SK-N-MC (cell line): ENCODE measurements at regions not wholly inside any gene's neighbourhood (a gene's known extent, or its start where the extent isn't known, plus 50 kb on each side); places are given as distances from the start of the nearest gene placed in this dataset.

ENCODE experiments used
- DNase-seq: peaks from one replicate; pipeline ENCODE4 v3.0.0-alpha.2; 2011; ENCODE audit warnings: low read depth, low spot score
- H3K27ac ChIP-seq: fragments of 200-600 bp; sonication (generic); 2 replicates; pipeline ENCODE4 v1.5.1; 2016; ENCODE audit warnings: mixed run types
- H3K36me3 ChIP-seq: fragments of 200-600 bp; sonication (generic); 2 replicates; pipeline ENCODE4 v1.6.1; 2017; ENCODE audit warnings: antibody characterized with exemption, low read length, mixed read lengths; ENCODE audit not compliant: insufficient read depth
- H3K4me3 ChIP-seq: fragments of 200-600 bp; sonication (generic); 2 replicates; pipeline ENCODE4 v1.5.1; 2016
- H3K9ac ChIP-seq: fragments of 200-600 bp; sonication (generic); 2 replicates; pipeline ENCODE4 v1.8.0; 2017; ENCODE audit warnings: mixed run types, mixed read lengths; ENCODE audit not compliant: insufficient read length
- H3K9me3 ChIP-seq: fragments of 200-600 bp; sonication (generic); 2 replicates; pipeline ENCODE4 v1.6.1; 2017; ENCODE audit warnings: low read depth, mild to moderate bottlenecking, antibody characterized with exemption, low read length, moderate library complexity, mixed read lengths
- EZH2 ChIP-seq: fragments of 200-600 bp; sonication (generic); IDR thresholded peaks from one replicate; pipeline ENCODE4 v1.6.1; 2017; ENCODE audit warnings: antibody characterized with exemption
- FOXP2 ChIP-seq: optimal IDR thresholded peaks from 2 replicates; pipeline ENCODE3; 2011; ENCODE audit warnings: mild to moderate bottlenecking, moderate library complexity; ENCODE audit not compliant: insufficient read depth; ENCODE audit errors: extremely low read length, control extremely low read depth
- POLR2AphosphoS5 ChIP-seq: IDR thresholded peaks from 2 replicates; pipeline ENCODE4 v1.6.1; 2012; ENCODE audit warnings: mild to moderate bottlenecking, low read depth, low read length, borderline replicate concordance

DNA sequence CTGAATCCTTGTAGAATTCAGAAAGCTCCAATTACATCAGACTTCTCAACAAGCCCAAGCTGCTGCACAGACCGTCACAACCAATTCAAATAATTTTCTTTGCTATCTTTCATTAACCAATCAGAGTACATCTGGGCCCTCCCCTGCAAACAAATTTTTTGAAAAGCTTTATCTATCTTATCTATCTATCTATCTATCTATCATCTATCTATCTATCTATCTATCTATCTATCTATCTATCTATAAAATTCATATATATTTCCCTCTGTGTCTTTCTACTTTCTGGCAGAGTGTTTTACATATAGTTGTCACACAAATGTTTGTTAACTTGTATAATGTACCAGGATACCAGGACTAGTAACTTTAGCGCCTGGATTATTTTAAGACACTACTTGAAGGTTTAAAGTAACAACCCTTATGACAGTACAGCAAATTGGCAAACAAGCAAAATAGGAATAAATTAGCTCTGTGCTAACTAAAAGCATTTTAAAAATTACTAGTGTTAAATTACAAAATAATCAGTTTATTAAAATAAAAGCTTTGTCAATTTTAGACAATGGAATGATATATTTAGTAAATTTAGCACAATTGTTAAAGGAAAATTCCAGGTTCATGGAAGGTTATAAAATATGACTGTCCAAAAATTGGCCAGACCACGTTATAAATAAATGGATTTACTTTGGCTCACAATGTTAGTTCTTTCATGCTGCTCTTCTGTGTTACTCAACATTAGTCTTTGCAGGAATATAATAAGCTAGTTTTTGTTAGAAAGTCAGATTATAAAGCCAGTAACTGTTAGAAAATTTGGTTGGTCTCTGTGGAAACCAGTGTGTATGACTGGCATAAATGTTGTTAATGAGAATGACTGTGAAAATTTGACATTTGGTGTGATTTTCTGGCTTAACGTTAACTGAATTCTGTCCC, 138.6 kb downstream of the SUCNR1 start:
- TF ChIP-seq EZH2 (no peak), FOXP2 (no peak)
- H3K9me3 ChIP-seq = no peaks in the 10 kb centered on the region

DNA sequence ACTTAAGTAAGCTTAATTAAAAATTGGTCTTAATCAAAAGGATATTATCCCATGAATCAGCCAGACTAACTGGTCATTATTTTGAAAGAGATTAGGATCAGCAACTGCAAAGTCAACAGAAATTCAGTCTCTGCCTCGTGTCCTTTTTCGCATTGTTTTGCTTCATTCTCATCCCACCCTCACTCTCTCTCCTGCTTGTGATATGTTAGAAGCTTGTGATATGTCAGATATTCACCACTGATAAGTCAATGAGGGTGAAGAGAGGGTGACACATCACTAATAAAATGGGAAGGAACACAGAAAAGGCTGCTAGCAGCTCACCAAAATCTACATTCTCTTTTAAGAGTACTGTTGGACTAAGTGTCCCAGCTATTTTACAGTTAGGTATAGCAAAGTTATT, 146.1 kb downstream of the SUCNR1 start:
- DNase-seq = no peak
- no peaks in the 10 kb centered on the region for H3K36me3 ChIP-seq
- TF ChIP-seq FOXP2 (no peak), POLR2AphosphoS5 (no peak), EZH2 (no peak)
- no peak overlapping the region for H3K9ac ChIP-seq
- H3K27ac ChIP-seq = no peak overlapping the region
- H3K4me3 ChIP-seq = no peak overlapping the region
- H3K9me3 ChIP-seq = no peaks in the 10 kb centered on the region

More for the DNA sequence above, 138.6 kb downstream of the SUCNR1 start:
- Histone ChIP-seq H3K9ac (no peak overlapping the region), H3K4me3 (no peak overlapping the region), H3K36me3 (no peaks in the 10 kb centered on the region), H3K27ac (no peak overlapping the region)
- DNase-seq = no peak

DNA sequence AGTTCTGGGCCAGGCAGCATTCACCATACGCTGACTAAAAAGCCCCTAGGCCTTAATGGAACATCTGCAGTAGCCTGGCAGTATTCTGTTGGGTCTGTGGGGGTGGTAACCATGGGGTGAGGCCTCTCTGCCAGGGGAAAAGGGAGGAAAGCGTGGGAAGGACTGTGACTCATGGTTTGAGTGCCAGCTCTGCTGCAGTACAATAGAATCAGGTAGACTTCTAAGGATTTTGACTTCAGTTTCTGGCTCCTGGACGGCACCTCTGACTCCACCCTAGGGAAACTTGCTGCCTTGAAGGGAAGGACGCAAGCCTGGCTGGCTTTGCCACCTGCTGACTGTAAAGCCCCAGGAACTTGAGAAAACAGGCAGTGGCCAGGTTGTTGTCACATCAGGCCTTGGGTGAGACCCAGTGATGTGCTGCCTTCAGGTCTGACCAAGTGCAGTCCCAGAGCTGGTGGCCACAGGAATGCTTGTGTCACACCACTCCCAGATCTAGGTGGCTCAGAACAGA, 148.6 kb downstream of the SUCNR1 start:
- peak; percentile 14 for DNase-seq

DNA sequence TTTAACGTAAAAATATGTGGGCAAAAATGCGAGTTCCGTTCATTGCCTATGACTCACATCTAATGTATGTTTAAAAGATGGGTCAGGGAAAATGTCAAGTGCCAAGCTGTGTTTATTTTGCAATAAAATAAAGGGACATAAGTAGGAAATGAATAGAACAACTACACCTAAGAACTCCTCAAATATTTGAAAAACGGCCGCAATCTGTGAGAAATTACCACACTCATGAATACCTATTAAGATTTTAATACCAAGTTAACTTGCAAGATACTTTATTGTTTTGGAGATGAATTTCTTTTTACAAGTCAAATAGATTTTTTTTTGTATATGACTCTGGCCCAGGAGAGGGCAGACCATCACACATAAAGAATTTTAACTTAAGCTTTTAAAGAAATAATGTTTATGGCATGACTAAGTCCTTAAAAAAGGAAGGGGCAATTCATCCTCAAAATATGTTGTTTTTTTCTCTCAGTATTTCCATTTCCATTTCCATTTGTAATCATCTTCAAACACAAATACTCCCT, 152.7 kb downstream of the SUCNR1 start:
- no peak overlapping the region for H3K9ac ChIP-seq
- DNase-seq = peak; percentile 37
- no peak overlapping the region for H3K27ac ChIP-seq

More for the DNA sequence above, 148.6 kb downstream of the SUCNR1 start:
- H3K36me3 ChIP-seq = no peaks in the 10 kb centered on the region
- H3K4me3 ChIP-seq = no peak overlapping the region
- no peaks in the 10 kb centered on the region for H3K9me3 ChIP-seq
- no peak for TF ChIP-seq POLR2AphosphoS5
- no peak for TF ChIP-seq FOXP2
- TF ChIP-seq EZH2 = no peak
- H3K27ac ChIP-seq = no peak overlapping the region
- no peak overlapping the region for H3K9ac ChIP-seq

DNA sequence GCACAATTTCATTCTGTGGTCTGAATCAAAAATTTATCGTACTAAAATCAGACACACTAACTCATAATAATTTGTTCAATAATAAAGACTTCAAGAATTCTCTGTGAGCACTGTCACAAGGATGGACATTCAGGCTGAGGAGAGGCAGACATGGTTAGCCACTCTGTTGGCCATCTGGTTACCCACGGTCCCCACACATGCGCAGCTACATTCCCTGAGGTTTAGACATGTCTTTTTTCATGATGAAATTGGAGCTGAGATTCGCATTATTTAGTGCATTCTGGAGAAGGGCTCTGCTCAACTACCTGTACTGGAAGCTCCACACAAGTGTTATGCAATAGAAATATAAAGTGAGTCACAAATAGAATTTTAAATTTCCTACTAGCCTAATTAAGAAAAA, 156.9 kb downstream of the SUCNR1 start:
- H3K9ac ChIP-seq = no peak overlapping the region
- no peak for DNase-seq
- no peak overlapping the region for H3K4me3 ChIP-seq
- H3K9me3 ChIP-seq = no peaks in the 10 kb centered on the region
- TF ChIP-seq FOXP2 = no peak
- no peak for TF ChIP-seq POLR2AphosphoS5
- TF ChIP-seq EZH2 = no peak
- no peak overlapping the region for H3K27ac ChIP-seq
- no peaks in the 10 kb centered on the region for H3K36me3 ChIP-seq

More for the DNA sequence above, 152.7 kb downstream of the SUCNR1 start:
- no peaks in the 10 kb centered on the region for H3K36me3 ChIP-seq
- no peak for TF ChIP-seq POLR2AphosphoS5
- no peak for TF ChIP-seq FOXP2
- TF ChIP-seq EZH2 = no peak
- no peaks in the 10 kb centered on the region for H3K9me3 ChIP-seq
- no peak overlapping the region for H3K4me3 ChIP-seq

DNA sequence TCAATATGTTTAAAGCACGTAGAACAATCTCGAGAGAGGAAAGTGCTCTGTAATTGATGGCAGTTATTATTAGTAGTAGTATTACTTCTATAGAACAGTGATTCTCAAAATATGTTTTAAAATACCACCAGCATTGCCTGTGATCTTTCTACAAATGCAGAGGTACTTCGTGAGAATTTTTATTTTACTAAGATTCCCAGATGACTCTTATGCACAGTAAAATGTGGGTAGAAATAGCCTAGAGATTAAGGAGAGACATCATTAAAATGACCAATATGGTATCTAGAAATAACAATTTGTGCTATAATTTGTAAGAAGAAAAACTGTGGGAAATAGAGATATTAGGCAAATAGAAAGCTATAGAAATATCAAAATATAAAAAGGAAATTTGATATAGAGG, 157.9 kb downstream of the SUCNR1 start:
- no peak overlapping the region for H3K27ac ChIP-seq
- H3K4me3 ChIP-seq = no peak overlapping the region
- no peak overlapping the region for H3K9ac ChIP-seq
- TF ChIP-seq EZH2 (no peak), FOXP2 (no peak), POLR2AphosphoS5 (no peak)
- no peak for DNase-seq
- H3K9me3 ChIP-seq = peaks cover 4% of the 10 kb centered on the region; the same call in 1 of the 2 replicates
- no peaks in the 10 kb centered on the region for H3K36me3 ChIP-seq

DNA sequence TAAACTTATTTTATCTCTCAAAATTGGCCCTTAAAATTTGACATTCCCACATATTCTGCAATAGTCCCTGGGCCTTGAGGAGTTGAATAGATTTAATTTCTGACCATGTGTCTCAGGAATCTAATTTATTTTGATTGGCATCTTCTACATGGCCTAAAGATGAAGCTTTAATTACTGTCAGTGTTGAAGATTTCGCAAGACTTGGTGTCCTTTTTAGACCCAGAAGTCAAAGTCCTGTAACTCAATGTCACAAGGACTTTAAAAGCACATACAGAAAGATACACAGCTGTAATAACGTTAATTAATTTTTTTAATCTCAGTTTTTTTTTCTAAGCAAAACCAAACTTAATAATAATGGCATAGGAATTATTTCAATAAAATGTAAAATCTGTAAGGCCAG, 163.9 kb downstream of the SUCNR1 start:
- Histone ChIP-seq H3K9me3 (peaks cover 9% of the 10 kb centered on the region; the same call in 1 of the 2 replicates), H3K4me3 (no peak overlapping the region), H3K9ac (no peak overlapping the region), H3K27ac (no peak overlapping the region), H3K36me3 (no peaks in the 10 kb centered on the region)
- DNase-seq = no peak
- no peak for TF ChIP-seq EZH2
- TF ChIP-seq FOXP2 = no peak
- no peak for TF ChIP-seq POLR2AphosphoS5

DNA sequence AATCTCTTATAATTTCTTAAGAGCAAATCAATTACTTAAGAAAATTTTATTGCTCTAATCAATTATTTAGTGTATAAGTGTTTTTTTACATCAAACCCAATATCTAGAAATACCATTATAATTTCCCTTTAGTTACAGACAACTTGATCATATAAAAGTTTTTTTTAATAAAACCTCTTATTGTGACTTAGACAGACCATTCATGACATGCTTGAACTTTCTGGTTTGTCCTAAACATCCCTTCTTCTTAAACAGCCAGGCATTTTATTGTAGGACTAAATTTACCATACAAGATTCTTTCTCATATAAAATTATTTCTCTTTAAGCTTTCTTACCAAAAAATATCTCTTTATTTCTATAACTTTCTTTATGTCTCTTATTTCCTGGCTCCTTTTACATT, 164.5 kb downstream of the SUCNR1 start:
- peaks cover 9% of the 10 kb centered on the region; the same call in 1 of the 2 replicates for H3K9me3 ChIP-seq
- no peak for DNase-seq
- TF ChIP-seq FOXP2 (no peak), EZH2 (no peak), POLR2AphosphoS5 (no peak)

More for the DNA sequence above, 164.5 kb downstream of the SUCNR1 start:
- no peak overlapping the region for H3K4me3 ChIP-seq
- H3K9ac ChIP-seq = no peak overlapping the region
- H3K36me3 ChIP-seq = no peaks in the 10 kb centered on the region
- H3K27ac ChIP-seq = no peak overlapping the region
